Omental fat pad (tissue), 3 donors: ENCODE measurements at regions not wholly inside any gene's neighbourhood (a gene's known extent, or its start where the extent isn't known, plus 50 kb on each side); places are given as distances from the start of the nearest gene placed in this dataset.

Source experiments
- ATAC-seq: fragments of 150-250 bp; one replicate; pipeline ENCODE4 v1.9.1; 2016; ENCODE audit warnings: mild to moderate bottlenecking, moderate library complexity; ENCODE audit not compliant: low FRiP score
- DNase-seq: peaks from one replicate; pipeline ENCODE4 v3.0.0-alpha.2; 2019; ENCODE audit warnings: low spot score
- TF ChIP-seq, protein P1 (sequence below), 3 donors: fragments of 450-650 bp; IDR thresholded peaks; one replicate each; pipeline ENCODE4 v1.5.1; 2016 to 2017; ENCODE audit warnings: antibody characterized with exemption in 3 of 3, mild to moderate bottlenecking in 3 of 3, moderate library complexity in 2 of 3

DNA sequence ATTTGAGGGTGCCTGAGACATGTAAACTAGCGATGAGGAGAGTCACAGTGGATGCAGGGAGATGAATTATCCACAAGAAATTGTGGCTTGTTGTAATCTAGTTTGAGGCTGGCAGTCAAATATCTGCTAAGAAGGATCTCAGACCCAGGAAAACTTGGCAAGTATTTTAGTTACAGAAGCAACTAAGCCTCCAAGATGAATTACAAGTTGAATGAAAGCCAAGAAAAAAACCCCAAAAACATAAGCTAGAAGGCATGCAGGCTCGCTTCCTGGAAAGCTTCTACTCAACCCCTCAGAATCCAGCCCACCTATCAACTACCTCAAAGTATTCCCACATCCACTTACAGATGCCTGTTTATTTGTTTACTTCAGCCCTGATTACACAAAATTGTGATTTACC is 696.9 kb downstream of the MAT2B start:
- TF ChIP-seq, protein P1, sequence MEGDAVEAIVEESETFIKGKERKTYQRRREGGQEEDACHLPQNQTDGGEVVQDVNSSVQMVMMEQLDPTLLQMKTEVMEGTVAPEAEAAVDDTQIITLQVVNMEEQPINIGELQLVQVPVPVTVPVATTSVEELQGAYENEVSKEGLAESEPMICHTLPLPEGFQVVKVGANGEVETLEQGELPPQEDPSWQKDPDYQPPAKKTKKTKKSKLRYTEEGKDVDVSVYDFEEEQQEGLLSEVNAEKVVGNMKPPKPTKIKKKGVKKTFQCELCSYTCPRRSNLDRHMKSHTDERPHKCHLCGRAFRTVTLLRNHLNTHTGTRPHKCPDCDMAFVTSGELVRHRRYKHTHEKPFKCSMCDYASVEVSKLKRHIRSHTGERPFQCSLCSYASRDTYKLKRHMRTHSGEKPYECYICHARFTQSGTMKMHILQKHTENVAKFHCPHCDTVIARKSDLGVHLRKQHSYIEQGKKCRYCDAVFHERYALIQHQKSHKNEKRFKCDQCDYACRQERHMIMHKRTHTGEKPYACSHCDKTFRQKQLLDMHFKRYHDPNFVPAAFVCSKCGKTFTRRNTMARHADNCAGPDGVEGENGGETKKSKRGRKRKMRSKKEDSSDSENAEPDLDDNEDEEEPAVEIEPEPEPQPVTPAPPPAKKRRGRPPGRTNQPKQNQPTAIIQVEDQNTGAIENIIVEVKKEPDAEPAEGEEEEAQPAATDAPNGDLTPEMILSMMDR (IDR thresholded peaks at IDR 0.05): no peak
- ATAC-seq: no peak
- DNase-seq: no peak

DNA sequence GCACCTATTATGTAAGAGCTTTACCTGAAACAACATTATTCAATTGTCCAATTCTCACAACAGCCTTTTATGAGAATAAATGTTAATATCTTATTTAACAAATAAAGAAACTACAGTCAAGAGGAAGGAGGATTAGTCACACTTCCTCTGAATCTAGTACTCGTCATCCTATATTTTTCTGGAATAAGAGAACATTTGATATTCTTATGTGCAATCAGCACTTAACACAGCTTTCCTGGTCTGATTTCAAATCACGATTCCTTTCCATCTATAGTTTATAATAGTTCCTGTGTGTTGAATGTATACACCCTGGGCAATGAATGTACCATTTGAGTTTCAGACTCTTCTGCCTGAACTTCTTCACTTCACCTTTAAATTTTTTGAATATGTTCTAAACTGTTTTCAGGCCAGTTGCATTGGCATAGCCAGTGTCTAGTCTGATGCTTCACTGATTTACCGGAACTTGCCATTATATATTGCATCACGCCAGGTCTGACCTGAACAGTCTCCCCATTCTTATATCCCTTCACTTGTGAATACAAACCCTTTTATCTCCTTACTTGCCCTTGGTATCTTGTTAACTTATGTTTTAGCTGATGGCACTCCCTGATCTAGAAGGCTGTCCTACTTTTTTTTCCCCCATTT is 698.3 kb downstream of the MAT2B start:
- TF ChIP-seq, protein P1 (IDR thresholded peaks at IDR 0.05): no peak
- no peak for ATAC-seq
- DNase-seq: no peak

DNA sequence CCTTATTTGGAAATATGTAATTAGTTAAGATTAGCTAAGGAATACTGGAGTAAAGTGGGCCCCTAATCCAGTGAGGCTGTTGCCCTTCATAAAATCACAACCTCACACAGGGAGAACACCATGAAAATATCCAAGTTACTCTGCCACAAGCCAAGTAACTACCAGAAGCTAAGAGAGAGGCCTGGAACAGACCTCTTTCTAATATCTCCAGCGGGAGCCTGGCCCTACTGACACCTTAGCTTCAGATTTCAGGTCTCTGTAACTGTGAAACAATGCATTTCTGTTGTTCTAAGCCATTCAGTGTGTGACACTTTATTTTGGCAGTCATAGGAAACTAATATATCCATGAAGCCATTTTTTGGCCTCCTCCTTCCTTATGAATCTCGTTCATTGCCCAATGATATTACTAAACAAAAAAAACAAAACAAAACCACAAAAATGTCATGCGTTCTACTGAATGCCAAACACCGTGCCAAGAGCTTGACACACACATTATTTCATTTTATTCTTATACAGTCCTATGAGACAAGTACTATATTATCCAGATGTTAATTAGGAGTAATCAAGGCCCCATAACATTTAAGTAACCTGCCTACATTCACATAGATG is 699.0 kb downstream of the MAT2B start:
- no peak for DNase-seq
- ATAC-seq: no peak
- TF ChIP-seq, protein P1 (IDR thresholded peaks at IDR 0.05): no peak

DNA sequence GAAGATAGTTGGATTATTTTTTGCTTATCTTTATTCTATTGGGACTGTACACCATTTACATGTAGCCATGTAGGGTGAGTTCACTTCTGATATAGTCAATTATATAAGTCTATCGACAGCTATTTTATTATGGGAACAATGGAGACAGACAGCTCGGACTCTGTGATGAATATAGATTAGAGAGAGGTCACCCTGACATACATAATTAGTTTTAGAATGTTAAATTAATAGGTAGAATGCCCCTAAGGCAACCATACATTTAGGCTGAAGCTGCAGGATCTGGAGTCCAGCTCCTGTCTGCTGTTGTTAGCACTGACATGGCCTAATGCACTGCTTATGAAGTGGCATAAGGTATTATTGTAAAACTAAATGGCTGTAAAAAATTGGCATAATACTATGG is 700.8 kb downstream of the MAT2B start:
- DNase-seq: no peak
- TF ChIP-seq, protein P1 (IDR thresholded peaks at IDR 0.05): no peak
- ATAC-seq: no peak

DNA sequence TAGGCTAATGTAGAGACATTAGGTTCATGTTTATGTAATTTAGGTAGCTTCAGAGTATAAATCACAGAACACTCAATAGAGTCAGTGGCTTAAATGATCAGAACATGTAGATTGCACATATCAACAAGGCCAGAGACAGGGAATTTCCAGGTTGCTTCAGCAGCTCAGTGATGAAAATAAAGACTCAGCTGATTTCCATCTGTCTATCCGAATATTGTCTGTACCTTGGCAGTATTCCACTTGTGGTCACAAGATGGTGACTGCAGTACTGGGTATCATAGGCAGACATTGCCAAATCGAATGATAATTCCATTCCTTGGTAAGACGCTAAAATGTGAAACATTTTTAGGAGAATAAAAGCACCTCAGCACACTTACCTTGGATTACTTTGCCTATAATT is 702.2 kb downstream of the MAT2B start:
- ATAC-seq (no peak), DNase-seq (no peak)
- TF ChIP-seq, protein P1 (IDR thresholded peaks at IDR 0.05): no peak

DNA sequence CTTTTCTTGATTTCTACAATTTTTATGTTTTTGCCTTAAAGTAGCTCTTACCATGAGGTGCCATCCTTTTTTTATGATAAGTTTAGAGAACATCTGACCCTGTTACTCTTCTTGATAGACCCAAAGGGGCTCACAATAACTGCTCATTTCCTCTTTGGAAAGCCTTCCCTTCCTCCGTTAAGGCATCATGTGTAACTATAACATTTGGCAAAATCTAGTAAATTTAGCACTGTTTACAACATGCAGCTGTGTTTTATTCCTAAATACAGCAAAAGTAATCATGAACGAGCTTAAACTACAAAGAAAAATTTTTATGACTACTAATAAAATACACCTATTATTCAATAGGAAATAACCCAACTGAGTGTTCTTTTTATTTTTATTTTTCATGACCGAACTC is 705.1 kb downstream of the MAT2B start:
- TF ChIP-seq, protein P1 (IDR thresholded peaks at IDR 0.05): no peak
- ATAC-seq (no peak), DNase-seq (no peak)

DNA sequence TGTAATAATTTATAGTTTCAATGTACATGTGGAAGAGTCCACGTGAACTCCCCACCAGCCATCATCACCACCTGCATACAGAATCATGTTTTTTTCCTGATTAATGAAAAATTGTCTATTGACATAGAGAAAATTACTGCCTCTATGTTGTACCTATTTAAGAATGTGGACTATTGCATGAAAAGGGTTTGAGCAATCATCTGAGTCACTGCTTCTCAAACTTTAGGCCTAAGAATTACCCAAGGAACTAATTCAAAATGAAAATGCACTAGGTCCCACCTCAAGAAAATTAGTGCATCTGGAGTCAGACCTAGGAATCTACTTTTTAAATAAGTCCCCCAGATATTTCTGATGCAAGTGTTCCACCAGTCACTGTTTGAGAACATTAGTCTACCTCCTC is 709.3 kb downstream of the MAT2B start:
- TF ChIP-seq, protein P1 (IDR thresholded peaks at IDR 0.05): no peak
- no peak for DNase-seq
- ATAC-seq: no peak
